DOHH2 (cell line): ENCODE measurements at regions not wholly inside any gene's neighbourhood (a gene's known extent, or its start where the extent isn't known, plus 50 kb on each side); places are given as distances from the start of the nearest gene placed in this dataset.

Source experiments
- CTCF ChIP-seq: fragments of 200-600 bp; sonication (generic); IDR thresholded peaks from one replicate; pipeline ENCODE4 v1.5.1; 2014; ENCODE audit warnings: antibody characterized with exemption, mild to moderate bottlenecking, low read depth, low read length; ENCODE audit not compliant: poor library complexity, severe bottlenecking
- EZH2phosphoT487 ChIP-seq: fragments of 200-600 bp; sonication (generic); IDR thresholded peaks from 2 replicates; pipeline ENCODE4 v1.6.1; 2017; ENCODE audit warnings: borderline replicate concordance, mild to moderate bottlenecking, antibody characterized with exemption, low read length, moderate library complexity, mixed read lengths

- TF ChIP-seq CTCF (no peak), EZH2phosphoT487 (no peak)
These were observed 67.3 kb downstream of the RBFOX3 start for GRCh38 chr17:79543531-79543930.
